Endothelial cell of umbilical vein (primary cell): ENCODE measurements at regions not wholly inside any gene's neighbourhood (a gene's known extent, or its start where the extent isn't known, plus 50 kb on each side); places are given as distances from the start of the nearest gene placed in this dataset.

Experiments used
- POLR2A ChIP-seq: IDR thresholded peaks from 2 replicates; pipeline ENCODE4 v1.6.1; 2012; ENCODE audit warnings: low read depth, mild to moderate bottlenecking, control low read depth, low read length
- TF ChIP-seq, protein P1 (sequence below), 2 donors: IDR thresholded peaks; 1 replicate in 1 of 2; 2 replicates in 1 of 2; pipeline ENCODE4 v1.5.1; 2011; ENCODE audit warnings: low read length in 2 of 2, mild to moderate bottlenecking in 2 of 2, moderate library complexity in 2 of 2, control low read depth in 1 of 2, inconsistent platforms in 1 of 2, low read depth in 1 of 2; ENCODE audit not compliant: insufficient read depth in 1 of 2; ENCODE audit errors: extremely low read depth in 1 of 2

DNA sequence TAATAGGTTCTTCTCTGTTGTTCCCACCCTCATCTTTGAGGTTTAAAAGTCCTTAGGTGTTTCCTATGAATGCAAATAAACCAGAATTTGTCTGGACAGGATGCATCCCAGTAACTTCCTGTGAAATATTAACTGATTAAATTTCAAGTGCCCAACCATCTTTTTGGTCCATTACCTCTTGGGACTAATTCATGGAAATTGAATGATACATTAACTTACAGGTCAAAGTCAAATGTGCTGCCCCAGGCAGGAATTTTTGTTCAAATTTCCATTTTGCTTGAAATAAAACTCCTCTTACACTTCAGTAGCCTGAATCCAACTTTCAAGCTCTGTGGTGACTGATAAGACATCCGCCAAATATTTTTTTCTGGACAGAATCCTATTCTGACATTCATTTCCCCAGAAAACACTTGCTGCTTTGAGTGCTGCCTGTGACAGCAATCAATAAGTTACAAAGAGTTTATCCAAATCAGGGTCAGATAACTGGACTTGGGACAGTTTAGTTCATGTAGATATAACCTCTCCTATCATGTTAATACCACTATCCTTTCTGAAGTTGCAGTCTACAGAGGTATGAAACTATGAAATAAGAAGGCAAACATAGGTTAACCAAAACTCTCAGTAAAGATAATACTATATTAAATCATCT is 383.5 kb downstream of the POM121L12 start:
- TF ChIP-seq, protein P1, sequence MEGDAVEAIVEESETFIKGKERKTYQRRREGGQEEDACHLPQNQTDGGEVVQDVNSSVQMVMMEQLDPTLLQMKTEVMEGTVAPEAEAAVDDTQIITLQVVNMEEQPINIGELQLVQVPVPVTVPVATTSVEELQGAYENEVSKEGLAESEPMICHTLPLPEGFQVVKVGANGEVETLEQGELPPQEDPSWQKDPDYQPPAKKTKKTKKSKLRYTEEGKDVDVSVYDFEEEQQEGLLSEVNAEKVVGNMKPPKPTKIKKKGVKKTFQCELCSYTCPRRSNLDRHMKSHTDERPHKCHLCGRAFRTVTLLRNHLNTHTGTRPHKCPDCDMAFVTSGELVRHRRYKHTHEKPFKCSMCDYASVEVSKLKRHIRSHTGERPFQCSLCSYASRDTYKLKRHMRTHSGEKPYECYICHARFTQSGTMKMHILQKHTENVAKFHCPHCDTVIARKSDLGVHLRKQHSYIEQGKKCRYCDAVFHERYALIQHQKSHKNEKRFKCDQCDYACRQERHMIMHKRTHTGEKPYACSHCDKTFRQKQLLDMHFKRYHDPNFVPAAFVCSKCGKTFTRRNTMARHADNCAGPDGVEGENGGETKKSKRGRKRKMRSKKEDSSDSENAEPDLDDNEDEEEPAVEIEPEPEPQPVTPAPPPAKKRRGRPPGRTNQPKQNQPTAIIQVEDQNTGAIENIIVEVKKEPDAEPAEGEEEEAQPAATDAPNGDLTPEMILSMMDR (IDR thresholded peaks at IDR 0.05; ENCODE audit: extremely low read depth in 1 of 2, insufficient read depth in 1 of 2, low read depth in 1 of 2, low read length in 2 of 2) = no peak
- TF ChIP-seq POLR2A = no peak
